HUDEP-2 (cell line): ENCODE measurements at regions not wholly inside any gene's neighbourhood (a gene's known extent, or its start where the extent isn't known, plus 50 kb on each side); places are given as distances from the start of the nearest gene placed in this dataset.
A peak's percentile ranks its signal among the peaks of the same experiment; 100 is the strongest.

Experiments used
- DNase-seq, 76 experiments: peaks; one replicate each; lab custom pipeline; 2025; ENCODE audit not compliant: unreplicated experiment in 76 of 76; lab: John Stamatoyannopoulos, UW

GRCh38 chr7:155212301-155213015 is 85.2 kb upstream of the INSIG1 start:
- no peak for DNase-seq

- no peak for DNase-seq
Observed at GRCh38 chr7:155213385-155213784, 84.3 kb upstream of the INSIG1 start.

- peak in 3 of 76 experiments; percentile 4 to 9 (median 7) for DNase-seq
Observed at GRCh38 chr7:155213955-155214740, 83.5 kb upstream of the INSIG1 start.

- no peak for DNase-seq
Observed at GRCh38 chr7:155215576-155216325, 81.9 kb upstream of the INSIG1 start.

- no peak for DNase-seq
Observed at GRCh38 chr7:155216475-155217272, 81.0 kb upstream of the INSIG1 start.

GRCh38 chr7:155217634-155218033 is 80.0 kb upstream of the INSIG1 start:
- peak in 1 of 76 experiments; percentile 8 for DNase-seq

GRCh38 chr7:155218276-155219153 is 79.2 kb upstream of the INSIG1 start:
- DNase-seq: no peak

GRCh38 chr7:155219154-155219531 is 78.5 kb upstream of the INSIG1 start:
- no peak for DNase-seq

GRCh38 chr7:155219947-155220769 is 77.5 kb upstream of the INSIG1 start:
- no peak for DNase-seq

- DNase-seq: no peak
Observed at GRCh38 chr7:155220903-155221302, 76.8 kb upstream of the INSIG1 start.

GRCh38 chr7:155221547-155221946 is 76.1 kb upstream of the INSIG1 start:
- no peak for DNase-seq

- DNase-seq: no peak
Observed at GRCh38 chr7:155222061-155222460, 75.6 kb upstream of the INSIG1 start.

- no peak for DNase-seq
Observed at GRCh38 chr7:155222573-155222972, 75.1 kb upstream of the INSIG1 start.

- no peak for DNase-seq
Observed at GRCh38 chr7:155223021-155223420, 74.7 kb upstream of the INSIG1 start.

- no peak for DNase-seq
Observed at GRCh38 chr7:155223503-155223902, 74.2 kb upstream of the INSIG1 start.

- DNase-seq: no peak
Observed at GRCh38 chr7:155224116-155224811, 73.4 kb upstream of the INSIG1 start.

- no peak for DNase-seq
Observed at GRCh38 chr7:155225095-155225494, 72.6 kb upstream of the INSIG1 start.

- DNase-seq: no peak
Observed at GRCh38 chr7:155225516-155225915, 72.2 kb upstream of the INSIG1 start.
